ENCODE measurements at regions not wholly inside any gene's neighbourhood (a gene's known extent, or its start where the extent isn't known, plus 50 kb on each side); places are given as distances from the start of the nearest gene placed in this dataset.
"Not testable (repeated sequence)": the region's sequence is repeated elsewhere in the genome, so short reads cannot be mapped to it uniquely, and the experiment has no call there.

DNA sequence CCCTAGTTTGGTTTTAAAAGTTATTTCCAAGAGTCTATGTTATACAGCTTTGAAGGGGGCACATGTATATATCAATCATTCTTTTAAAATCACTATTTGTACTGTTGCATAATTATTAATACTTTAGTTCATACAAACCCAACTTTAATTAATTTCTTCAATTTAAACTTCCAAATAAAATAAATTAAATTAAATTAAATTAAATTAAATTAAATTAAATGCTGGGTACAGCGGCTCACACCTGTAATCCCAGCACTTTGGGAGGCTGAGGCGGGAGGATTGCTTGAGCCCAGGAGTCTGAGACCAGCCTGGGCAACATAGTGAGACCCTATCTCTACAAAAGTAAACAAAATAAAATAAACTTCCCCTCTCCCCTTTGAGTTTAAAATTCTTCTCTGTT lies 98.9 kb upstream of the MYO10 start:
- TF ChIP-seq POLR2AphosphoS5 (IDR thresholded peaks at IDR 0.05; ENCODE audit: low read depth, low read length); EZH2 (IDR thresholded peaks at IDR 0.05; ENCODE audit: low read depth, low read length, severe bottlenecking); TAF1 (IDR thresholded peaks at IDR 0.05; ENCODE audit: low read depth, low read length); CBX8 (IDR thresholded peaks at IDR 0.05; ENCODE audit: borderline replicate concordance, low read depth, low read length); RAD21 (IDR thresholded peaks at IDR 0.05 in 1 of 2, conservative IDR thresholded peaks at IDR 0.05 in 1 of 2; ENCODE audit: low read depth in 2 of 2, low read length in 2 of 2); CREB1 (IDR thresholded peaks at IDR 0.05); TAF7 (optimal IDR thresholded peaks at IDR 0.05; ENCODE audit: borderline replicate concordance, low read depth, low read length); POLR2A (IDR thresholded peaks at IDR 0.05; ENCODE audit: control extremely low read depth in 1 of 2, low read depth in 2 of 2, low read length in 2 of 2): not testable (repeated sequence)
- TF ChIP-seq, protein P1, sequence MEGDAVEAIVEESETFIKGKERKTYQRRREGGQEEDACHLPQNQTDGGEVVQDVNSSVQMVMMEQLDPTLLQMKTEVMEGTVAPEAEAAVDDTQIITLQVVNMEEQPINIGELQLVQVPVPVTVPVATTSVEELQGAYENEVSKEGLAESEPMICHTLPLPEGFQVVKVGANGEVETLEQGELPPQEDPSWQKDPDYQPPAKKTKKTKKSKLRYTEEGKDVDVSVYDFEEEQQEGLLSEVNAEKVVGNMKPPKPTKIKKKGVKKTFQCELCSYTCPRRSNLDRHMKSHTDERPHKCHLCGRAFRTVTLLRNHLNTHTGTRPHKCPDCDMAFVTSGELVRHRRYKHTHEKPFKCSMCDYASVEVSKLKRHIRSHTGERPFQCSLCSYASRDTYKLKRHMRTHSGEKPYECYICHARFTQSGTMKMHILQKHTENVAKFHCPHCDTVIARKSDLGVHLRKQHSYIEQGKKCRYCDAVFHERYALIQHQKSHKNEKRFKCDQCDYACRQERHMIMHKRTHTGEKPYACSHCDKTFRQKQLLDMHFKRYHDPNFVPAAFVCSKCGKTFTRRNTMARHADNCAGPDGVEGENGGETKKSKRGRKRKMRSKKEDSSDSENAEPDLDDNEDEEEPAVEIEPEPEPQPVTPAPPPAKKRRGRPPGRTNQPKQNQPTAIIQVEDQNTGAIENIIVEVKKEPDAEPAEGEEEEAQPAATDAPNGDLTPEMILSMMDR (IDR thresholded peaks at IDR 0.05; ENCODE audit: control extremely low read depth in 1 of 3, insufficient read depth in 1 of 3, low read depth in 1 of 3, low read length in 3 of 3): not testable (repeated sequence)

All from H1 (cell line).